IMR-90 (cell line): ENCODE measurements at regions not wholly inside any gene's neighbourhood (a gene's known extent, or its start where the extent isn't known, plus 50 kb on each side); places are given as distances from the start of the nearest gene placed in this dataset.
A peak's percentile ranks its signal among the peaks of the same experiment; 100 is the strongest.

Experiments
- ATAC-seq: fragments of 200-7000 bp; cut with Tn5 transposase; 2 replicates; pipeline ENCODE4 v1.9.1; 2020; ENCODE audit warnings: low read depth, mild to moderate bottlenecking, moderate library complexity
- BruUV-seq: library from RNA; stranded (reverse); fragments of 400-500 nt; replicated peaks from 2 replicates; lab custom pipeline; 2021; lab: Mats Ljungman, UMichigan
- CTCF ChIA-PET: fragments of 300-600 bp; formaldehyde crosslinking; extraction: SDS; loops from one replicate; lab custom pipeline; 2021; ENCODE audit warnings: antibody characterized with exemption; lab: Yijun Ruan, JAX
- POLR2A ChIA-PET: fragments of 300-600 bp; sonication (Branson Sonifier 250); formaldehyde crosslinking; loops from one replicate; lab custom pipeline; 2022; ENCODE audit warnings: antibody characterized with exemption; ENCODE audit not compliant: unreplicated experiment; lab: Charles Lee
- DNase-seq: peaks from one replicate; pipeline ENCODE4 v3.0.0; 2013
- H2AFZ ChIP-seq: replicated peaks from 2 replicates; pipeline ENCODE3; 2013; ENCODE audit warnings: low read length, mild to moderate bottlenecking; ENCODE audit not compliant: poor library complexity
- H2AK5ac ChIP-seq: 2 replicates; pipeline ENCODE4 v1.6.1; 2013; ENCODE audit warnings: low read depth, low read length, inconsistent platforms
- H2AK9ac ChIP-seq: replicated peaks from 2 replicates; pipeline ENCODE3; 2013; ENCODE audit warnings: mild to moderate bottlenecking, low read depth, low read length, moderate library complexity; ENCODE audit not compliant: poor library complexity
- H2BK120ac ChIP-seq: 2 replicates; pipeline ENCODE4 v1.6.1; 2013; ENCODE audit warnings: low read depth, low read length, inconsistent platforms
- H2BK15ac ChIP-seq: 3 replicates; pipeline ENCODE4 v1.6.1; 2013; ENCODE audit warnings: low read depth, low read length, inconsistent platforms
- H2BK20ac ChIP-seq: 2 replicates; pipeline ENCODE4 v1.6.1; 2013; ENCODE audit warnings: low read depth, mild to moderate bottlenecking, inconsistent platforms, low read length, moderate library complexity
- H2BK5ac ChIP-seq: 2 replicates; pipeline ENCODE4 v1.6.1; 2013; ENCODE audit warnings: mild to moderate bottlenecking, low read depth, low read length, inconsistent platforms; ENCODE audit not compliant: poor library complexity, severe bottlenecking
- H3K14ac ChIP-seq: replicated peaks from 2 replicates; pipeline ENCODE4 v1.6.1; 2013; ENCODE audit warnings: low read depth, low read length, inconsistent platforms
- H3K18ac ChIP-seq: 2 replicates; pipeline ENCODE4 v1.6.1; 2013; ENCODE audit warnings: low read depth, low read length, control low read depth
- H3K23ac ChIP-seq: 2 replicates; pipeline ENCODE4 v1.6.1; 2013; ENCODE audit warnings: low read depth, low read length, inconsistent platforms
- H3K27ac ChIP-seq: 2 replicates; pipeline ENCODE4 v1.5.1; 2013; ENCODE audit warnings: mild to moderate bottlenecking, control low read depth, low read length; ENCODE audit not compliant: insufficient read depth
- H3K27me3 ChIP-seq: 2 replicates; pipeline ENCODE4 v1.6.1; 2013; ENCODE audit warnings: low read length; ENCODE audit not compliant: control insufficient read depth, insufficient read depth
- H3K36me3 ChIP-seq: 2 replicates; pipeline ENCODE4 v1.6.1; 2013; ENCODE audit warnings: low read length, mixed read lengths; ENCODE audit not compliant: control insufficient read depth, insufficient read depth
- H3K4ac ChIP-seq: 2 replicates; pipeline ENCODE4 v1.6.1; 2013; ENCODE audit warnings: low read depth, low read length, inconsistent platforms
- H3K4me1 ChIP-seq: 2 replicates; pipeline ENCODE4 v1.6.1; 2013; ENCODE audit warnings: low read length, mixed read lengths; ENCODE audit not compliant: control insufficient read depth, insufficient read depth
- H3K4me2 ChIP-seq: 2 replicates; pipeline ENCODE4 v1.6.1; 2013; ENCODE audit warnings: low read depth, mild to moderate bottlenecking, control low read depth, low read length, moderate library complexity
- H3K4me3 ChIP-seq: 2 replicates; pipeline ENCODE4 v1.5.1; 2013; ENCODE audit warnings: low read depth, mild to moderate bottlenecking, control low read depth, low read length, moderate library complexity; ENCODE audit not compliant: insufficient read depth
- H3K56ac ChIP-seq: 2 replicates; pipeline ENCODE4 v1.6.1; 2013; ENCODE audit warnings: low read length, inconsistent platforms; ENCODE audit not compliant: insufficient read depth; ENCODE audit errors: extremely low read depth
- H3K79me1 ChIP-seq, 2 experiments: 2 replicates each; pipeline ENCODE4 v1.6.1; 2013; ENCODE audit warnings: low read length in 2 of 2, inconsistent platforms in 1 of 2, low read depth in 1 of 2
- H3K9ac ChIP-seq: 2 replicates; pipeline ENCODE4 v1.6.1; 2013; ENCODE audit warnings: low read depth, low read length, control low read depth
- H3K9me1 ChIP-seq: 2 replicates; pipeline ENCODE4 v1.6.1; 2013; ENCODE audit warnings: low read length, inconsistent platforms; ENCODE audit not compliant: insufficient read depth
- H3K9me3 ChIP-seq: 2 replicates; pipeline ENCODE4 v1.6.1; 2013; ENCODE audit warnings: low read length; ENCODE audit not compliant: control insufficient read depth, insufficient read depth
- H4K20me1 ChIP-seq: 2 replicates; pipeline ENCODE4 v1.6.1; 2013; ENCODE audit warnings: low read length, inconsistent platforms; ENCODE audit not compliant: insufficient read depth
- H4K5ac ChIP-seq: 2 replicates; pipeline ENCODE4 v1.6.1; 2013; ENCODE audit warnings: mild to moderate bottlenecking, low read depth, low read length, control low read depth
- H4K8ac ChIP-seq, 2 experiments: 2 replicates each; pipeline ENCODE4 v1.6.1; 2013; ENCODE audit warnings: low read depth in 2 of 2, low read length in 2 of 2, control low read depth in 1 of 2, inconsistent platforms in 1 of 2
- H4K91ac ChIP-seq: 2 replicates; pipeline ENCODE4 v1.6.1; 2013; ENCODE audit warnings: low read depth, low read length, inconsistent platforms; ENCODE audit not compliant: insufficient read depth
- BHLHE40 ChIP-seq: fragments of 150-350 bp; IDR thresholded peaks from 2 replicates; pipeline ENCODE4 v1.6.1; 2016; ENCODE audit warnings: mild to moderate bottlenecking, low read depth, low read length
- MAZ ChIP-seq: IDR thresholded peaks from 2 replicates; pipeline ENCODE4 v1.6.1; 2012; ENCODE audit warnings: low read depth, mild to moderate bottlenecking, low read length, improper control_type of control experiment, moderate library complexity, borderline replicate concordance
- NFE2L2 ChIP-seq: fragments of 150-350 bp; IDR thresholded peaks from 2 replicates; pipeline ENCODE4 v1.6.1; 2016; ENCODE audit warnings: low read depth, mild to moderate bottlenecking, low read length
- POLR2A ChIP-seq: IDR thresholded peaks from 2 replicates; pipeline ENCODE4 v1.6.1; 2012; ENCODE audit warnings: mild to moderate bottlenecking, low read depth, low read length
- dilution Hi-C: fragments of 300-500 bp; cut with HindIII; formaldehyde crosslinking; loops from one replicate; pipeline ENCODE4 v1.14.3; 2018; ENCODE audit warnings: low sequenced_read_pairs; ENCODE audit not compliant: unreplicated experiment
- in situ Hi-C: fragments of 300-500 bp; cut with MboI; formaldehyde crosslinking; loops from 3 replicates; pipeline ENCODE4 v1.14.3; 2019; ENCODE audit warnings: low sequenced_read_pairs, inconsistent platforms, mixed read lengths
- intact Hi-C: fragments of 100-400 bp; cut with micrococcal nuclease; formaldehyde crosslinking; loops from 2 replicates; pipeline ENCODE4 v1.10.0; 2022
- TF ChIP-seq, protein P1 (sequence below): conservative IDR thresholded peaks from 2 replicates; pipeline ENCODE4 v1.5.1; 2012; ENCODE audit warnings: mild to moderate bottlenecking, low read depth, low read length, improper control_type of control experiment

DNA sequence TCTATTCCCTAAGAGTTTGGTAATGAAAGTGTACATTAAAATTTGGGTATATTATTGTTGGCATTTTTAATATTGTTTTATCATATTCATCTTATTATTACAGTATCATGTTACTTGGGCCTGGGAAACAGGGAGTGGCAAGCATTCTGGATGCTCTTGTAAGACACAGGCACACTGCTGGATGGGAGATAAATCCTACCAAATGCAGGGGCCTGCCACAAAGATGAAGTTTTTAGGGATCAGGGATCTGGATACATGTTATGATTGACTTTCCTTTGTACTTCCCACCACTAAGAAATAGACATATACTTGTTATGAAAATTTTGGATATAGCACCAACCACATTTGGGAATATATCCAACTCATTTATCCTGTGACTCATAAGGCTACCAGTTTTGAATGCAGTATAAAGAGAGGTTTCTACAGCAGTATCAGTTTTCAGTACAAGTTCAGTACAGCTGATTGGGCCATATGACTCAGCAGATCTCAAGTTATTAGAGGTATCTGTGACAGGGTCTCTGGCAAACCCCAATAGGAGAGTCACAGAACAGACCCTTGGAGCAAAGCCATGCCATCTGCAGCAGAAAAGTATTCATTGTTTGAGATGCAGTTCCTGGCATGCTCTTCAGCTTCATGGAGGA, 360.1 kb downstream of the DMAC1 start:
- no peak overlapping the region for H3K23ac ChIP-seq
- H3K9me3 ChIP-seq: no peaks in the 10 kb centered on the region
- H3K4me2 ChIP-seq: no peak overlapping the region; the same call in 1 of the 2 replicates
- H3K9ac ChIP-seq: no peak overlapping the region
- peaks cover 5% of the 10 kb centered on the region; the same call in 1 of the 2 replicates for H3K4me1 ChIP-seq
- H3K27me3 ChIP-seq: no peaks in the 10 kb centered on the region
- no peak overlapping the region for H2AK9ac ChIP-seq
- TF ChIP-seq BHLHE40 (no peak), MAZ (no peak), POLR2A (no peak), NFE2L2 (peak; percentile 52)
- TF ChIP-seq, protein P1, sequence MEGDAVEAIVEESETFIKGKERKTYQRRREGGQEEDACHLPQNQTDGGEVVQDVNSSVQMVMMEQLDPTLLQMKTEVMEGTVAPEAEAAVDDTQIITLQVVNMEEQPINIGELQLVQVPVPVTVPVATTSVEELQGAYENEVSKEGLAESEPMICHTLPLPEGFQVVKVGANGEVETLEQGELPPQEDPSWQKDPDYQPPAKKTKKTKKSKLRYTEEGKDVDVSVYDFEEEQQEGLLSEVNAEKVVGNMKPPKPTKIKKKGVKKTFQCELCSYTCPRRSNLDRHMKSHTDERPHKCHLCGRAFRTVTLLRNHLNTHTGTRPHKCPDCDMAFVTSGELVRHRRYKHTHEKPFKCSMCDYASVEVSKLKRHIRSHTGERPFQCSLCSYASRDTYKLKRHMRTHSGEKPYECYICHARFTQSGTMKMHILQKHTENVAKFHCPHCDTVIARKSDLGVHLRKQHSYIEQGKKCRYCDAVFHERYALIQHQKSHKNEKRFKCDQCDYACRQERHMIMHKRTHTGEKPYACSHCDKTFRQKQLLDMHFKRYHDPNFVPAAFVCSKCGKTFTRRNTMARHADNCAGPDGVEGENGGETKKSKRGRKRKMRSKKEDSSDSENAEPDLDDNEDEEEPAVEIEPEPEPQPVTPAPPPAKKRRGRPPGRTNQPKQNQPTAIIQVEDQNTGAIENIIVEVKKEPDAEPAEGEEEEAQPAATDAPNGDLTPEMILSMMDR: no peak
- dilution Hi-C loops: no loop called here
- peak overlapping the region; percentile 49; the same call in 1 of the 2 replicates for H3K27ac ChIP-seq
- ATAC-seq: peak; percentile 90
- H2AK5ac ChIP-seq: no peak overlapping the region
- no peak overlapping the region for H2BK20ac ChIP-seq
- no peak overlapping the region for H2BK120ac ChIP-seq
- H2BK15ac ChIP-seq: no peak overlapping the region
- no peak overlapping the region for H4K91ac ChIP-seq
- BruUV-seq: no TSS peak
- no peaks in the 10 kb centered on the region for H3K79me1 ChIP-seq
- no peak overlapping the region for H3K4me3 ChIP-seq
- H3K36me3 ChIP-seq: no peaks in the 10 kb centered on the region
- H4K20me1 ChIP-seq: no peaks in the 10 kb centered on the region
- no peak overlapping the region for H3K14ac ChIP-seq
- ChIA-PET CTCF (no interaction called here), POLR2A (no interaction called here)
- H3K9me1 ChIP-seq: no peaks in the 10 kb centered on the region
- intact Hi-C loops: no loop called here
- no peak overlapping the region; the same call in 1 of the 2 replicates for H4K5ac ChIP-seq
- H3K4ac ChIP-seq: no peak overlapping the region
- H3K18ac ChIP-seq: peak overlapping the region; percentile 60; the same call in 1 of the 2 replicates
- H2BK5ac ChIP-seq: no peak overlapping the region
- H2AFZ ChIP-seq: no peak overlapping the region
- no peak overlapping the region for H3K56ac ChIP-seq
- in situ Hi-C loops: no loop called here
- H4K8ac ChIP-seq: no peak overlapping the region
- peak; percentile 73 for DNase-seq
